Caco-2 (cell line): ENCODE measurements at regions not wholly inside any gene's neighbourhood (a gene's known extent, or its start where the extent isn't known, plus 50 kb on each side); places are given as distances from the start of the nearest gene placed in this dataset.
"Not testable (repeated sequence)": the region's sequence is repeated elsewhere in the genome, so short reads cannot be mapped to it uniquely, and the experiment has no call there.

Experiments
- BruUV-seq: library from RNA; stranded (reverse); fragments of 400-500 nt; replicated peaks from 2 replicates; lab custom pipeline; 2021; lab: Mats Ljungman, UMichigan
- CTCF ChIA-PET: fragments of 300-600 bp; sonication (Branson Sonifier 250); formaldehyde crosslinking; loops from one replicate; lab custom pipeline; 2022; ENCODE audit warnings: antibody characterized with exemption; lab: Charles Lee
- POLR2A ChIA-PET: fragments of 300-600 bp; sonication (Branson Sonifier 250); formaldehyde crosslinking; loops from one replicate; lab custom pipeline; 2022; ENCODE audit warnings: antibody characterized with exemption; lab: Charles Lee
- DNase-seq, 2 experiments: peaks; one replicate each; pipeline versions ENCODE4 v3.0.0 to v3.0.0-alpha.2; 2020 to 2022
- H3K27me3 ChIP-seq: replicated peaks from 2 replicates; pipeline ENCODE4 v1.6.0; 2011; ENCODE audit warnings: low read length; ENCODE audit not compliant: control insufficient read depth, insufficient read depth
- H3K36me3 ChIP-seq: 2 replicates; pipeline ENCODE4 v1.5.1; 2011; ENCODE audit warnings: low read length; ENCODE audit not compliant: control insufficient read depth, insufficient read depth
- H3K4me1 ChIP-seq: fragments of 250-450 bp; sonication (Bioruptor Pico); 2 replicates; pipeline ENCODE4 v1.5.1; 2020; ENCODE audit warnings: mild to moderate bottlenecking
- H3K4me3 ChIP-seq: 2 replicates; pipeline ENCODE4 v1.5.1; 2011; ENCODE audit warnings: low read depth, mild to moderate bottlenecking, control low read depth, low read length
- H3K9me3 ChIP-seq: fragments of 250-450 bp; sonication (Bioruptor Pico); 2 replicates; pipeline ENCODE4 v1.5.1; 2020; ENCODE audit warnings: mild to moderate bottlenecking, moderate library complexity
- H3K27ac Mint-ChIP-seq: one replicate; pipeline ENCODE4 v1.8.0; 2022; ENCODE audit warnings: mixed read lengths; ENCODE audit not compliant: unreplicated experiment
- H3K27me3 Mint-ChIP-seq: one replicate; pipeline ENCODE4 v1.8.0; 2022; ENCODE audit warnings: mixed read lengths; ENCODE audit not compliant: insufficient read depth, unreplicated experiment
- H3K36me3 Mint-ChIP-seq: one replicate; pipeline ENCODE4 v1.8.0; 2022; ENCODE audit warnings: mild to moderate bottlenecking, mixed read lengths; ENCODE audit not compliant: insufficient read depth, unreplicated experiment
- H3K4me1 Mint-ChIP-seq: one replicate; pipeline ENCODE4 v1.8.0; 2022; ENCODE audit warnings: low read depth, mixed read lengths; ENCODE audit not compliant: unreplicated experiment
- H3K4me3 Mint-ChIP-seq: one replicate; pipeline ENCODE4 v1.8.0; 2022; ENCODE audit warnings: mild to moderate bottlenecking, moderate library complexity, mixed read lengths; ENCODE audit not compliant: unreplicated experiment
- H3K9me3 Mint-ChIP-seq: one replicate; pipeline ENCODE4 v1.8.0; 2022; ENCODE audit warnings: mixed read lengths; ENCODE audit not compliant: unreplicated experiment
- CTCF ChIP-seq, 2 experiments: fragments of 200-600 bp in 1 of 2; IDR thresholded peaks; 1 replicate in 1 of 2; 2 replicates in 1 of 2; pipeline versions ENCODE4 v1.5.1 to v1.8.0; 2011 to 2022; ENCODE audit warnings: antibody characterized with exemption in 1 of 2, control low read depth in 1 of 2, inconsistent platforms in 1 of 2, low read depth in 1 of 2, low read length in 1 of 2, mild to moderate bottlenecking in 1 of 2, moderate library complexity in 1 of 2; ENCODE audit not compliant: insufficient read depth in 1 of 2, severe bottlenecking in 1 of 2, unreplicated experiment in 1 of 2
- intact Hi-C: fragments of 100-400 bp; cut with micrococcal nuclease; formaldehyde crosslinking; loops from one replicate; pipeline ENCODE4 v1.10.0; 2022; ENCODE audit not compliant: unreplicated experiment

GRCh38 chr2:131724019-131724418, 196.3 kb downstream of the CCDC74A start:
- CTCF ChIA-PET = no interaction called here
- DNase-seq = no peak
- H3K9me3 ChIP-seq = no peaks in the 10 kb centered on the region
- no peak for TF ChIP-seq CTCF (IDR thresholded peaks at IDR 0.05; ENCODE audit: insufficient read depth in 1 of 2, low read depth in 1 of 2, low read length in 1 of 2, severe bottlenecking in 1 of 2, unreplicated experiment in 1 of 2)
- Mint-ChIP-seq H3K9me3 (no peaks in the 10 kb centered on the region), H3K27ac (no peak overlapping the region), H3K4me3 (no peak overlapping the region), H3K27me3 (no peaks in the 10 kb centered on the region), H3K36me3 (no peaks in the 10 kb centered on the region), H3K4me1 (peaks cover 6% of the 10 kb centered on the region)
- BruUV-seq = no TSS peak
- no peaks in the 10 kb centered on the region for H3K27me3 ChIP-seq
- H3K36me3 ChIP-seq = no peaks in the 10 kb centered on the region
- intact Hi-C loops = no loop called here
- POLR2A ChIA-PET = no interaction called here
- H3K4me3 ChIP-seq = no peak overlapping the region
- H3K4me1 ChIP-seq = no peaks in the 10 kb centered on the region; the same call in 1 of the 2 replicates

DNA sequence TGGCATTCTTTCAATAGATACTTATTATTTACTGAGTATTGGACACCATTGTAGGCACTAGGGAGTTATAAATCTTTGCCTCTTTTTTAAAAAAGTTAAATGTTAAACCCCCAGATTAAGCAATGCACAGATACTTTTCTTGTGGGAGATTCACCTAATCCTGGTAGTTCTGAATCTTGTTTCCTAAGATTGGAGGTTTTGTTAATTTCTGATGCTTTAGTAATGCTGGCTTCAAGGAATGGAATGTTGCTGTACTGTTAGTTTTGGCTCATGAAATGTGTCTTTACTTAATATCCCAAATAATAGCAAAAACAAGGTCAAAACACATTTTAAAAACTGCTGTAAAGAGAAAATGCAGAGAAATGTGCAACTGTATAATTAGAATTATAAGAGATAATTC, 200.8 kb downstream of the CCDC74A start:
- H3K27me3 ChIP-seq, H3K27ac Mint-ChIP-seq, BruUV-seq, H3K27me3 Mint-ChIP-seq, H3K36me3 ChIP-seq, H3K4me3 ChIP-seq, intact Hi-C loops, H3K4me3 Mint-ChIP-seq, POLR2A ChIA-PET, H3K9me3 ChIP-seq, CTCF ChIA-PET, H3K4me1 ChIP-seq, H3K4me1 Mint-ChIP-seq, H3K36me3 Mint-ChIP-seq, DNase-seq, H3K9me3 Mint-ChIP-seq: not testable (repeated sequence)

GRCh38 chr2:131733530-131733929, 205.8 kb downstream of the CCDC74A start:
- H3K9me3 ChIP-seq, POLR2A ChIA-PET, intact Hi-C loops, H3K4me1 Mint-ChIP-seq, H3K4me1 ChIP-seq, H3K27me3 ChIP-seq, H3K27ac Mint-ChIP-seq, H3K4me3 ChIP-seq, H3K27me3 Mint-ChIP-seq, H3K4me3 Mint-ChIP-seq, BruUV-seq, DNase-seq, CTCF ChIA-PET, H3K36me3 ChIP-seq, H3K36me3 Mint-ChIP-seq, H3K9me3 Mint-ChIP-seq: not testable (repeated sequence)

- H3K27me3 ChIP-seq, H3K36me3 Mint-ChIP-seq, DNase-seq, H3K9me3 ChIP-seq, H3K4me3 ChIP-seq, H3K4me1 ChIP-seq, BruUV-seq, H3K27me3 Mint-ChIP-seq, H3K27ac Mint-ChIP-seq, intact Hi-C loops, H3K4me3 Mint-ChIP-seq, H3K4me1 Mint-ChIP-seq, H3K9me3 Mint-ChIP-seq, CTCF ChIA-PET, H3K36me3 ChIP-seq, POLR2A ChIA-PET: not testable (repeated sequence)
Measured at GRCh38 chr2:131736406-131736805, 208.7 kb downstream of the CCDC74A start.

- H3K4me3 ChIP-seq, CTCF ChIA-PET, H3K9me3 ChIP-seq, BruUV-seq, H3K36me3 Mint-ChIP-seq, H3K27me3 ChIP-seq, intact Hi-C loops, H3K36me3 ChIP-seq, H3K27ac Mint-ChIP-seq, H3K4me1 ChIP-seq, POLR2A ChIA-PET, DNase-seq, H3K9me3 Mint-ChIP-seq, H3K4me3 Mint-ChIP-seq, H3K4me1 Mint-ChIP-seq: not testable (repeated sequence)
- peaks cover 15% of the 10 kb centered on the region for H3K27me3 Mint-ChIP-seq
Measured at GRCh38 chr2:131738533-131738932, 210.8 kb downstream of the CCDC74A start.

GRCh38 chr2:131738996-131739434, 211.3 kb downstream of the CCDC74A start:
- H3K4me3 ChIP-seq, H3K9me3 ChIP-seq, DNase-seq, CTCF ChIA-PET, BruUV-seq, H3K4me1 ChIP-seq, H3K4me1 Mint-ChIP-seq, H3K27me3 ChIP-seq, H3K36me3 ChIP-seq, POLR2A ChIA-PET, H3K9me3 Mint-ChIP-seq, H3K36me3 Mint-ChIP-seq, H3K4me3 Mint-ChIP-seq, intact Hi-C loops, H3K27ac Mint-ChIP-seq: not testable (repeated sequence)
- peaks cover 15% of the 10 kb centered on the region for H3K27me3 Mint-ChIP-seq
